Parathyroid adenoma (tissue), 2 donors: ENCODE measurements at regions not wholly inside any gene's neighbourhood (a gene's known extent, or its start where the extent isn't known, plus 50 kb on each side); places are given as distances from the start of the nearest gene placed in this dataset.
"Not testable (repeated sequence)": the region's sequence is repeated elsewhere in the genome, so short reads cannot be mapped to it uniquely, and the experiment has no call there.

Source experiments
- H2AFZ ChIP-seq: fragments of 300-600 bp; sonication (generic); one replicate; pipeline ENCODE4 v1.7.0; 2017; ENCODE audit warnings: antibody characterized with exemption, mild to moderate bottlenecking
- H3K27ac ChIP-seq: fragments of 300-600 bp; sonication (generic); one replicate; pipeline ENCODE4 v1.7.0; 2017
- H3K27me3 ChIP-seq: fragments of 300-600 bp; sonication (generic); one replicate; pipeline ENCODE4 v1.7.0; 2017; ENCODE audit warnings: low read length; ENCODE audit not compliant: control insufficient read depth, insufficient read depth
- H3K36me3 ChIP-seq: fragments of 300-600 bp; sonication (generic); one replicate; pipeline ENCODE4 v1.7.0; 2017; ENCODE audit warnings: low read length; ENCODE audit not compliant: control insufficient read depth, insufficient read depth
- H3K4me1 ChIP-seq: fragments of 300-600 bp; sonication (generic); one replicate; pipeline ENCODE4 v1.7.0; 2017; ENCODE audit warnings: control low read depth
- H3K4me2 ChIP-seq: fragments of 300-600 bp; sonication (generic); one replicate; pipeline ENCODE4 v1.7.0; 2017; ENCODE audit warnings: low read length
- H3K4me3 ChIP-seq: fragments of 300-600 bp; sonication (generic); one replicate; pipeline ENCODE4 v1.7.0; 2017; ENCODE audit warnings: low read depth, low read length
- H3K79me2 ChIP-seq: fragments of 300-600 bp; sonication (generic); one replicate; pipeline ENCODE4 v1.7.0; 2017; ENCODE audit warnings: control low read depth
- H3K9ac ChIP-seq: fragments of 300-600 bp; sonication (generic); one replicate; pipeline ENCODE4 v1.7.0; 2017; ENCODE audit warnings: mild to moderate bottlenecking
- H3K9me3 ChIP-seq: fragments of 300-600 bp; sonication (generic); one replicate; pipeline ENCODE4 v1.7.0; 2017; ENCODE audit warnings: low read length; ENCODE audit not compliant: control insufficient read depth
- TF ChIP-seq, protein P1 (sequence below): fragments of 300-600 bp; sonication (generic); IDR thresholded peaks from one replicate; pipeline ENCODE4 v1.7.0; 2017; ENCODE audit warnings: antibody characterized with exemption, mild to moderate bottlenecking
- donor health status: primary hyperparathyroidism.

DNA sequence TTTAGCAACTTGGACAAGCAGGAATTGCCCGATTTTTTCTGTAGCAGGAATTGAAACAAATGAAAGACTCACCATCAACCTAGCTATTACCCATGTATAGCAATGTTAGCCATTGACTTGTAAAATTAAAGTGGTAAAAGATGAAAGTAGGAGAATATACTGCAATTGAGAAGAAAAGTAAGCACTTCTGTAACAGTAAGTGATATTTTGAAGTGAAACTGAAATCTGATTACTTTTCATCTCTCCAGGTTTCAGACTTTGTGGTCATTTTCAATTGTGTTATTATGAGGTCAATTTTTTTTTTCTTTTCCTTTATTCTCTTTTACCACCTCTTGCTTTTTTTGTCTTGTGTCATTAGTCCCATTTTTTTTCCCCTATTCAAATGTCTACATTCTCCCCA is 1078.2 kb downstream of the ZPLD1 start:
- Histone ChIP-seq H3K4me2 (no peak overlapping the region), H3K27ac (no peak overlapping the region), H3K9ac (no peak overlapping the region), H2AFZ (no peak overlapping the region), H3K4me3 (no peak overlapping the region), H3K9me3 (no peaks in the 10 kb centered on the region), H3K79me2 (no peaks in the 10 kb centered on the region), H3K4me1 (no peaks in the 10 kb centered on the region), H3K27me3 (no peaks in the 10 kb centered on the region), H3K36me3 (no peaks in the 10 kb centered on the region)
- TF ChIP-seq, protein P1, sequence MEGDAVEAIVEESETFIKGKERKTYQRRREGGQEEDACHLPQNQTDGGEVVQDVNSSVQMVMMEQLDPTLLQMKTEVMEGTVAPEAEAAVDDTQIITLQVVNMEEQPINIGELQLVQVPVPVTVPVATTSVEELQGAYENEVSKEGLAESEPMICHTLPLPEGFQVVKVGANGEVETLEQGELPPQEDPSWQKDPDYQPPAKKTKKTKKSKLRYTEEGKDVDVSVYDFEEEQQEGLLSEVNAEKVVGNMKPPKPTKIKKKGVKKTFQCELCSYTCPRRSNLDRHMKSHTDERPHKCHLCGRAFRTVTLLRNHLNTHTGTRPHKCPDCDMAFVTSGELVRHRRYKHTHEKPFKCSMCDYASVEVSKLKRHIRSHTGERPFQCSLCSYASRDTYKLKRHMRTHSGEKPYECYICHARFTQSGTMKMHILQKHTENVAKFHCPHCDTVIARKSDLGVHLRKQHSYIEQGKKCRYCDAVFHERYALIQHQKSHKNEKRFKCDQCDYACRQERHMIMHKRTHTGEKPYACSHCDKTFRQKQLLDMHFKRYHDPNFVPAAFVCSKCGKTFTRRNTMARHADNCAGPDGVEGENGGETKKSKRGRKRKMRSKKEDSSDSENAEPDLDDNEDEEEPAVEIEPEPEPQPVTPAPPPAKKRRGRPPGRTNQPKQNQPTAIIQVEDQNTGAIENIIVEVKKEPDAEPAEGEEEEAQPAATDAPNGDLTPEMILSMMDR = no peak

DNA sequence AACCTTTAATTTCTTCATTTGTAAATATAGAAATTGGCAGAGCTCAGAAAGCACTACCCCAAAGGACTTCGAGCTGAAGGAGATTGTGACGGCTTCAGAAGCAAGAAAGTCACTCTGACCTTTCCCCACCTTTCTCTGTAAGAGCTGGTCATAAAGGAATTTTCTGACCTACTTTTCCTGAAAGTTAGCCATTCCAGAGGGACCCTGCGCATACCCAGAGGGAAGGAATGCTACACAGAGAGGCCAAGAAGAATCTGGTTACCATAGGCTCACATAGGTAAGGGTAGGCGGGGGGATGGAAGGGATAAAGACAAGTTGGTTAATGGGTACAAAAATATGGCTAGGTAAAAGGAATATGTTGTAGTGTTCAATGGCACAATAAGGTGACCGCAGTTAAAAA is 1080.3 kb downstream of the ZPLD1 start:
- H2AFZ ChIP-seq = no peak overlapping the region
- H3K27me3 ChIP-seq = no peaks in the 10 kb centered on the region
- TF ChIP-seq, protein P1 = no peak
- H3K4me3 ChIP-seq = no peak overlapping the region
- no peaks in the 10 kb centered on the region for H3K4me1 ChIP-seq
- H3K9ac ChIP-seq = no peak overlapping the region
- no peaks in the 10 kb centered on the region for H3K36me3 ChIP-seq
- no peaks in the 10 kb centered on the region for H3K79me2 ChIP-seq
- H3K27ac ChIP-seq = no peak overlapping the region
- H3K4me2 ChIP-seq = no peak overlapping the region
- H3K9me3 ChIP-seq = no peaks in the 10 kb centered on the region

DNA sequence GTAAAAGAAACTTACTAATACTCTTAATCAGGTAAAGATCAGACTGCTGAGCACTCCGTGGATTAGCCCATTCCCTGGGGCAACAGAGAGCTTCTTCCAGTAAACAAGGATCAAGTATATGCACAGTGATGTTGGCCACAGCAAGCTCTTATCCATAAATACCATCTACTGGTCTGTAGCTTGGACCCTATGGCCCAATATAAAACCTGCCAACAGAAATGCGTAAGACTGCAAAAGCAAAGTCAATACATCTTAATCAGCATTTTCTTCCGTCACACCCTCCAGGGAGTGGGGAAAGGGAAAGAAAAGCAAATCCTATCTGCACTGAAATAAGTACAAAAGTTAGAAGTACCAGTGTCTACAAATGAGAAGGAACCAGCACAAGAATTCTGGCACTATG is 1082.1 kb downstream of the ZPLD1 start:
- TF ChIP-seq, protein P1 = no peak
- Histone ChIP-seq H3K36me3 (no peaks in the 10 kb centered on the region), H3K4me3 (no peak overlapping the region), H3K27ac (no peak overlapping the region), H3K4me1 (no peaks in the 10 kb centered on the region), H3K9ac (no peak overlapping the region), H3K4me2 (no peak overlapping the region), H2AFZ (no peak overlapping the region), H3K9me3 (no peaks in the 10 kb centered on the region), H3K79me2 (no peaks in the 10 kb centered on the region), H3K27me3 (no peaks in the 10 kb centered on the region)

DNA sequence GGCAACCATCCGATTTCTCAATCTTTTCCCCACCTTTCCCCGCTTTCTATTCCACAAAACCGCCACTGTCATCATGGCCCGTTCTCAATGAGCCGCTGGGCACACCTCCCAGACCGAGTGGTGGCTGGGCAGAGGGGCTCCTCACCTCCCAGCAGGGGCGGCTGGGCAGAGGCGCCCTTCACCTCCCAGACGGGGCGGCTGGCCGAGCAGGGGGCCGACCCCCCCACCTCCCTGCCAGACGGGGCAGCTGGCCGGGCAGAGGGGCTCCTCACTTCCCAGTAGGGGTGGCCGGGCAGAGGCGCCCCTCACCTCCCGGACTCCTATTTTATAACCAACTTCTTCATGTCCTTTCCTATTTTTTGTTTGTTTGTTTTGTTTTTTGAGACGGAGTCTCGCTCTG is 1096.5 kb downstream of the ZPLD1 start:
- H3K9ac ChIP-seq, H3K4me2 ChIP-seq, H3K4me1 ChIP-seq, H3K4me3 ChIP-seq, H3K27ac ChIP-seq, H3K27me3 ChIP-seq, H3K36me3 ChIP-seq, H3K9me3 ChIP-seq, H3K79me2 ChIP-seq, H2AFZ ChIP-seq: not testable (repeated sequence)

DNA sequence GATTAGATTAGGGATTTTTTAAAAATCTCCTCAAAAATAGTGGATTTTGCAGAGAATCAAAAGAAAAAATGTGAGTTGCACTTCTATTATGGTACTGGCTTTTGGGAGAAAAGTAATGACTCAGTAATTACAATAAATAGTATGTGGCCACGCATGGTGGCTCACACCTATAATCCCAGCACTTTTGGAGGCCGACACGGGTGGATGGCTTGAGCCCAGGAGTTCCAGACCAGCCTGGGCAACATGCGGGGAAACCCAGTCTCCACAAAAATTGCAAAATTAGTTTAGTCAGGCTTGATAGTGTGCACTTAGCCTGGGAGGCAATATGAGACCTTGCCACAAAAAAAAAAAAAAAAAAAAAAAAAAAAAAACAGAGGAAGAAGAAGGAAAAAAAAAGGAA is 1098.2 kb downstream of the ZPLD1 start:
- no peaks in the 10 kb centered on the region for H3K27me3 ChIP-seq
- H3K9me3 ChIP-seq = no peaks in the 10 kb centered on the region
- no peak overlapping the region for H2AFZ ChIP-seq
- no peak overlapping the region for H3K4me2 ChIP-seq
- H3K4me3 ChIP-seq = no peak overlapping the region
- H3K79me2 ChIP-seq = no peaks in the 10 kb centered on the region
- H3K9ac ChIP-seq = no peak overlapping the region
- H3K36me3 ChIP-seq = no peaks in the 10 kb centered on the region
- TF ChIP-seq, protein P1 = no peak
- H3K4me1 ChIP-seq = no peaks in the 10 kb centered on the region
- H3K27ac ChIP-seq = no peak overlapping the region
